ENCODE measurements at regions not wholly inside any gene's neighbourhood (a gene's known extent, or its start where the extent isn't known, plus 50 kb on each side); places are given as distances from the start of the nearest gene placed in this dataset.

DNA sequence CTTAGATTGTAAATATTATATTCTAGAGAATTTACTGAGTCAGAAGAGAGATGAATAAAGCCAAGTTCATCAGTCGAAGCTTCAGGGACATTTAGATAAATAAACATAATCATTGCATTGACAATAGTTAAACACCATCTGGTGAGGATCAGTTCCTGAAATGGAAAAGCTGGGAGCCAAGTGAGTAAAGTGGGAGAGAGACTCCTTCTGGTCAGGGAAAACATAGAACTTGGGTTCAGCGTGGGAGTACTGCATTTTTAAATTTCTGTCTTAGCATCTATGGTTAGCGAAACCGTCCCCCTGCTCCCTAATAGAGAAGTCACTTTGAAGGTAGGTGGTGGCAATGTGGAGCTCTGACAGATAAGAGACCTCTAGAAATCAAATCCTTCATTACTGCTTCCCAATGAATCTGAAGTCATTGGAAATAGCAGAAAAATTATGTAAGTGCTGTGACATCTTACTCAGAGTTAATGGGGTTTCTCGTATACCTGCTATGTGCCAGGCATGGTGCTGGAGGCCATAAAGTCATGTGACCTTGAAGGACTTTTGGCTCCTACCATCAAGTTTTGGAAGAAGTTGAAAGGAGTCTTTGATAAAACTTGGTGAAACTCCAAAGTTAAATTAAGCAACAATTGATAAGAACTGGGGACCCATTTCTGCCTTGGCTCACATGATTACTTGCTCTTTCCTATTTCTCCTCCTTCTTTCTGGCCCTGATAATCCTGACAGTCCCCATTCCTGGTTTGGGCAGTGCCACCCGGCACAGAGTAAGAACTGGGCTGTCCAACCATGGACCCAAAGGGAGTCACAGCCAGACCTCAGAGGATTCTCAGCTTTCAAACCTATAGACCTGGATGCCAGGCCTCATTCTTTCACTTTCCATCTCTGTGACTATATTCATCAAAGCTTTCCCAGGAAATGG, 211.2 kb downstream of the C7orf25 start:
- intact Hi-C loops (cut with micrococcal nuclease): no loop called here
- Histone ChIP-seq H3K9ac (ENCODE audit: low read length) (no peak overlapping the region), H4K20me1 (ENCODE audit: insufficient read depth) (no peaks in the 10 kb centered on the region), H3K9me3 (ENCODE audit: control insufficient read depth in 1 of 2, insufficient read depth in 1 of 2, low read depth in 1 of 2, low read length in 2 of 2) (no peaks in the 10 kb centered on the region), H3K27ac (ENCODE audit: low read depth, low read length) (no peak overlapping the region), H3K79me2 (ENCODE audit: insufficient read depth, low read length) (no peaks in the 10 kb centered on the region), H3K4me3 (replicated peaks in 1 of 2; ENCODE audit: low read depth in 1 of 2, low read length in 2 of 2) (no peak overlapping the region), H3K27me3 (ENCODE audit: insufficient read depth, low read length) (no peaks in the 10 kb centered on the region), H3K36me3 (ENCODE audit: control insufficient read depth in 1 of 2, insufficient read depth in 2 of 2, low read length in 2 of 2) (no peaks in the 10 kb centered on the region), H3K9me2 (ENCODE audit: insufficient read depth) (no peaks in the 10 kb centered on the region), H3K4me2 (ENCODE audit: low read length) (no peak overlapping the region), H2AFZ (ENCODE audit: low read depth, low read length, poor library complexity, severe bottlenecking) (no peak overlapping the region), H3K4me1 (ENCODE audit: control insufficient read depth in 1 of 2, insufficient read depth in 2 of 2, low read length in 2 of 2) (no peaks in the 10 kb centered on the region)
- ChIA-PET POLR2A (no interaction called here), RAD21 (ENCODE audit: low non-redundant PET in 1 of 2, low total read pairs in 2 of 2, uncharacterized antibody in 2 of 2, unreplicated experiment in 2 of 2) (no interaction called here), CTCF (no interaction called here)
- no peak for TF ChIP-seq JUND (IDR thresholded peaks at IDR 0.05)
- no peak for TF ChIP-seq ELF1 (IDR thresholded peaks at IDR 0.05; ENCODE audit: borderline replicate concordance, low read depth)
- TF ChIP-seq SP1 (IDR thresholded peaks at IDR 0.05; ENCODE audit: low read depth): no peak
- no peak for TF ChIP-seq ZFX (IDR thresholded peaks at IDR 0.05)
- TF ChIP-seq, protein P1, sequence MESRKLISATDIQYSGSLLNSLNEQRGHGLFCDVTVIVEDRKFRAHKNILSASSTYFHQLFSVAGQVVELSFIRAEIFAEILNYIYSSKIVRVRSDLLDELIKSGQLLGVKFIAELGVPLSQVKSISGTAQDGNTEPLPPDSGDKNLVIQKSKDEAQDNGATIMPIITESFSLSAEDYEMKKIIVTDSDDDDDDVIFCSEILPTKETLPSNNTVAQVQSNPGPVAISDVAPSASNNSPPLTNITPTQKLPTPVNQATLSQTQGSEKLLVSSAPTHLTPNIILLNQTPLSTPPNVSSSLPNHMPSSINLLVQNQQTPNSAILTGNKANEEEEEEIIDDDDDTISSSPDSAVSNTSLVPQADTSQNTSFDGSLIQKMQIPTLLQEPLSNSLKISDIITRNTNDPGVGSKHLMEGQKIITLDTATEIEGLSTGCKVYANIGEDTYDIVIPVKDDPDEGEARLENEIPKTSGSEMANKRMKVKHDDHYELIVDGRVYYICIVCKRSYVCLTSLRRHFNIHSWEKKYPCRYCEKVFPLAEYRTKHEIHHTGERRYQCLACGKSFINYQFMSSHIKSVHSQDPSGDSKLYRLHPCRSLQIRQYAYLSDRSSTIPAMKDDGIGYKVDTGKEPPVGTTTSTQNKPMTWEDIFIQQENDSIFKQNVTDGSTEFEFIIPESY (IDR thresholded peaks at IDR 0.05; ENCODE audit: extremely low read depth, insufficient replicate concordance, low read length): no peak
- no peak for TF ChIP-seq CEBPB (IDR thresholded peaks at IDR 0.05; ENCODE audit: low read depth)
- TF ChIP-seq SRF (IDR thresholded peaks at IDR 0.05; ENCODE audit: low read depth): no peak
- TF ChIP-seq EZH2phosphoT487 (IDR thresholded peaks at IDR 0.05; ENCODE audit: borderline replicate concordance): no peak
- no peak for TF ChIP-seq YY1 (IDR thresholded peaks at IDR 0.05; ENCODE audit: extremely low read depth, insufficient replicate concordance, low read depth, low read length)
- no peak for TF ChIP-seq RAD21 (IDR thresholded peaks at IDR 0.05; ENCODE audit: low read depth)
- TF ChIP-seq TCF7L2 (IDR thresholded peaks at IDR 0.05; ENCODE audit: borderline replicate concordance, extremely low read depth, insufficient read depth, insufficient read length): no peak
- TF ChIP-seq, protein P2, sequence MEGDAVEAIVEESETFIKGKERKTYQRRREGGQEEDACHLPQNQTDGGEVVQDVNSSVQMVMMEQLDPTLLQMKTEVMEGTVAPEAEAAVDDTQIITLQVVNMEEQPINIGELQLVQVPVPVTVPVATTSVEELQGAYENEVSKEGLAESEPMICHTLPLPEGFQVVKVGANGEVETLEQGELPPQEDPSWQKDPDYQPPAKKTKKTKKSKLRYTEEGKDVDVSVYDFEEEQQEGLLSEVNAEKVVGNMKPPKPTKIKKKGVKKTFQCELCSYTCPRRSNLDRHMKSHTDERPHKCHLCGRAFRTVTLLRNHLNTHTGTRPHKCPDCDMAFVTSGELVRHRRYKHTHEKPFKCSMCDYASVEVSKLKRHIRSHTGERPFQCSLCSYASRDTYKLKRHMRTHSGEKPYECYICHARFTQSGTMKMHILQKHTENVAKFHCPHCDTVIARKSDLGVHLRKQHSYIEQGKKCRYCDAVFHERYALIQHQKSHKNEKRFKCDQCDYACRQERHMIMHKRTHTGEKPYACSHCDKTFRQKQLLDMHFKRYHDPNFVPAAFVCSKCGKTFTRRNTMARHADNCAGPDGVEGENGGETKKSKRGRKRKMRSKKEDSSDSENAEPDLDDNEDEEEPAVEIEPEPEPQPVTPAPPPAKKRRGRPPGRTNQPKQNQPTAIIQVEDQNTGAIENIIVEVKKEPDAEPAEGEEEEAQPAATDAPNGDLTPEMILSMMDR (IDR thresholded peaks at IDR 0.05 in 2 of 3, conservative IDR thresholded peaks at IDR 0.05 in 1 of 3; ENCODE audit: borderline replicate concordance in 1 of 3, insufficient read depth in 1 of 3, low read depth in 2 of 3, low read length in 2 of 3): no peak
- no peak for TF ChIP-seq ZNF274 (IDR thresholded peaks at IDR 0.05; ENCODE audit: low read depth, low read length)
- TF ChIP-seq, protein P3, sequence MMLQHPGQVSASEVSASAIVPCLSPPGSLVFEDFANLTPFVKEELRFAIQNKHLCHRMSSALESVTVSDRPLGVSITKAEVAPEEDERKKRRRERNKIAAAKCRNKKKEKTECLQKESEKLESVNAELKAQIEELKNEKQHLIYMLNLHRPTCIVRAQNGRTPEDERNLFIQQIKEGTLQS (IDR thresholded peaks at IDR 0.05): no peak
- no peak for TF ChIP-seq CBX3 (IDR thresholded peaks at IDR 0.05; ENCODE audit: low read depth)
- DNase-seq (ENCODE audit: low read depth, low spot score): no peak
- ATAC-seq: no peak
- BruUV-seq (replicated peaks): no TSS peak
